ENCODE measurements at regions not wholly inside any gene's neighbourhood (a gene's known extent, or its start where the extent isn't known, plus 50 kb on each side); places are given as distances from the start of the nearest gene placed in this dataset.
"Not testable (repeated sequence)": the region's sequence is repeated elsewhere in the genome, so short reads cannot be mapped to it uniquely, and the experiment has no call there.

DNA sequence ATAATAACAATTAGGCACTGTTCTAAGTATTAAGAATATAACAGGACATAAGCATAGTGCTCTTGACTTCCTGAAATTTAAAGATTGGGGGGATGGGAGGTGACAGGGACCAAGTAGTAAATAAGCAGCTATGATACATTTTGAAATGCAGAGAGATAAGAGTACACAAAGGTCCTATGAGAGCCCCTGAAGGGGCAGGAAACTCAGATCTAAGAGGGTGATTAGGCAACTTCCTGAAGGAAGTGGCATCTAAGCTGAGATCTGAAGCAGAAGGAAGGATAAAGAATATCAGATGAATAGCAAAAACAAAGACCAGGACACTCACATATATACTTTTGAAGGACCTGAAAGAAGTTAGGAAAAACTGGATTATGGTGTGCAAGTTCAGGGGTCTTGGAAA, 415.2 kb upstream of the FRG2C start:
- no peak for DNase-seq

DNA sequence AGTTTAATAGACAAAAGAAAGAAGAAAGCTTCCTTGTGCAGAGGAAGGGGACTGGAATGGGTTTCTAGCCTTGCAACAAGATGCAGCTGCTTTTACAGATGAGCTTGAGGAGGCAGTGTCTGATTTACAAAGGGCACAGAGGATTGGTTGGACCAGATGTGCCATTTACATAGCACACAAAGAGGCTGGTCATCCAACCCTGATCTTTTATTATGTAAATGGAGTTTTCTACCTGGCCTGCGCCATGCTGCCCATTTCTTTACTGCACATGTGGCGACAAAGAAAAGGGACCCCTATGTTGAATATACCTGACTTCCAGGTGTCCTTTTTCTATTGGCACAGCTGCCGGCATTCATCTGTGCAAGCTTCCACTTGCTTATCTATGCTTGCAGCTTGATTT, 409.4 kb upstream of the FRG2C start:
- no peak for DNase-seq

DNA sequence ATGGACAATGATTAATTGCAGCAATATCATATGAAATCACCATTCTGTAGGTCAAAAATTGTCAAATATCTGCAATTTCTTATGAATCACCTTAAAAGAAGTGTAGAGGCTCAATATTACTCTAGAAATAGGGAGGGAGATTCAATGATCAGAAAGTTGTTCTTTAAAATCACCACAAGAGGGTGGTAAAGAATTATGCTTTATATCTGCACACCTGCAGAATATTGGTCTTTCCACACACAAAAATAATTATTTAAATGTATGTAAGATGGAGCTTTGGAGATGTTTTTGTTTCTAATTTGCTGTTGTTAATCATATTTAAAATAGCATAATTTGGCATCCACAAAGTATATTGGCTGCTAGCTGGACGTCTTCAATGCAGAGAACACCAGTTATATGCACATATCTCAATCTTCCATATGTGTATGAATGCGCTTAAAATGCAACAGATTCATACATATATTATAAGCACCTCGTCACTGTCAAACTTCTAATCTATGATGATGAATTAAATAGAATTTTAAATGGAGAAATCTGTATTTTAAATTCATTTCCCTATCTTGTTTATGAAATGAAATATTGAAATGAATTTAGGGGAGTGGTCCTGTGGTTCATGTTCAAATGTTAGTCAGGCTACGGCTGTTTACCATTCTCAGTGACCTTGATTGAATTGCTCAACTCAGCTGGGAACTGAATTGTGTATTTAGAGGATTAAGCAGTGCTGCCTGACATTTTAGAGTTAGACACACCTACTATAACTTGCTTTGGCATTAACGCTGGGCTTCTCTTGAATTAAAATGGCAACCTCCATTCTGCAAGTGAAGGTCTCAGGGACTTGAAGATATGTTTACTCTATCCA, 405.1 kb upstream of the FRG2C start:
- not testable (repeated sequence) for DNase-seq

DNA sequence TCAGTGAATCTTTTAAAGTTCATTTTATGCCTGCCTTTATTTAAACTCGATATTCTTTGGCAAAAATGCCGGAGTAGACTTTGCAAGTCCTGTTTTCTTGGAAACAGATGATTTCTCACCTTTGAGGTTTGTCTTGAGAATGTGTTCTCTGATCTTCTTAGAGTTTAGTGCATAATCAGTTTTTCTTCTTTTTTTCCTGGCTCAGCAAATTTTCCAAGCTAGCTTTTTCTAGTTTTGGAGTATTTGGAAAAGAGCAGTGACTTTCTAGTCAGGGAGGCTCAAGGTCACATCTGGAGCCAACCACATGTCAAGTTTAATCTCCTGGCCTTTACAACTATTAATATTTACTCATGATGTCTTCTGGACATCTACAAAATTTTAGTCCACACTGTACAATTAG, 403.2 kb upstream of the FRG2C start:
- not testable (repeated sequence) for DNase-seq

DNA sequence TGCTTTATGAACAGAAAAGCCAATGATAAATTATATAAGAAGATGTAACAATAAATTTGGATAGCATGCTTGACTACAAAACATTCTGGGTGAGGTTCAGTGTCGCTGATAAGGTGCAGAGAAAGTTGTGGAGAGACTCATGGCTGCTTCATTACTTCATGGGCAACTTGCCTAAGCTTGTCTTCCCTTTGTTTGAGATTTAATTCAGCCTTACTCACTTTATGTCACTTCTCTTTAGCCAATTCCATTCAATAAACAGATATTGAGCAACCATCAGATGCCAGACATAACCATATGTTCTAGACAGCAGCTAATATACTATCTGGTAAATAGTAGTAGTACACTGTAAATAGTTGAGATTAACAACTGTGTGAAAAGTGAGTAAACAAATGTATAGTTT, 401.5 kb upstream of the FRG2C start:
- DNase-seq, result no peak

DNA sequence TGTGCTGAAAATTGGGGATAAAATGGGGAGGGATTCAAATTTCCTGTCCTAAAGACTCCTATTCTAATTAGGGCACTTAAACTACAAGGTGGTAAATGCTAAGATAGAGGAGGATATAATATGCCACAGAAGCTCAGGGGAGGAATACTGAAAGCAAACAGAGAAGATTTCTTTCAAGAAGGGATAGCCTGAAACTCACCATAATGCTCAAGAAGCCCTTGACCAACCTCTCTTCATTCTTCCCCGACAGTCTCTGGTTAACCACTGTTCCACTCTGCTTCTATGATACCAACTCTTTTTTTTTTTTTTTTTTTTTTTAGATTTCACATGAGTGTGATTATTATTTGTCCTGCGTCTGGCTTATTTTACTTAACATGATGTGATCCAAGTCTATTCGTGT, 398.2 kb upstream of the FRG2C start:
- DNase-seq, result no peak

DNA sequence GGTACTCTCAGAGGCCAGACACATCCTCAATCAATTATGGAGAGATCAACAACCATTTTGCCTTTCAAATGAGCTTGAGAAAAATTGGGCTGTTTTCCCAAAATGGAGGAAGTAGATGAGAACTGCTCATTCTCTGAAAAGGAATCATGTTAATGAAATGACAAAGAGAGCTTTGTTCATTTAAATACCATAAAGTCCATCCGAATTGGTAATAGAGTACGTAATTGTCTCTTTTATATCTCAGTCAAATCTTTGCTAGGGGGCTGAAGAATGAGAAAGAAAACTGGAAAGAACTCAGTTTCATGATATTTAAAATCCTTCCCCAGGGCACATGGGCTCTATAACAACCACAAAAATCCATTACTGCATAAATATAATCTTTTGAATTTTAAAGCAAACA, 395.6 kb upstream of the FRG2C start:
- DNase-seq, result not testable (repeated sequence)

DNA sequence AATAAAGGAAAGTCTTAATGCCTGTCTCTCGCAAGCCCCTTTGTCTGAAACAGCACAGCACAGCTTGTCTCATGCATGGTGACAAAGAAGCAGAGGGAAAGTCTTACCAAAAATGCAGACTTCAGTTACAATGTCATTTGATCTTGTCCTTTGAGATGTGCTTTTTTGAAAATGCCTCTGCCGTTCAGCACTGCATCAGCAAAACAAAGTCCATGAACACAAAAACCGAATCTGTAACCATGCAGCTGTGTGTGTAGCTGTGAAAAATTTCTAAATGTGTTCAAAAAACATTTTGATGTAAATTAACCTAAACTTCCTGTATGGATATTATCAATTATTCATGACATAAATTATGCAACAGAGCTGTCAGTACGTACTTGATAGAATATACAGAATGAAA, 391.9 kb upstream of the FRG2C start:
- not testable (repeated sequence) for DNase-seq

DNA sequence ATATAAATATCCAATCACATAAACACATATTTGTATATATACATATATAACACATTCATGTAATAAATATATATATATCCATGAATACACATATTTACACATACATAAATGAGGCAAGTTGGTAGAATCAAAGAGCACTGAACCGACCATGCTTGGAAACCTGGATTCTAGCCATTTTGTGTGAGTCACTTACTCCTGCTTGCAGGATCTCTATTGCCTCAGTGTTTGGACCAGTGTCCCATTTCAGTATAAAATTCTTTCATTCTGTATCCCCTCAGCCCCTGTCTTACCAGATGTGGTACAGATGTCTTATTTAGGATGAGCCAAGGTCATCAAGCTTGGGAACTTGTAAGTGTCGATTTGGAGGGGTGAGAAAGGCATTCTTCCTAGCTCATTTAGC, 391.4 kb upstream of the FRG2C start:
- DNase-seq, result no peak

DNA sequence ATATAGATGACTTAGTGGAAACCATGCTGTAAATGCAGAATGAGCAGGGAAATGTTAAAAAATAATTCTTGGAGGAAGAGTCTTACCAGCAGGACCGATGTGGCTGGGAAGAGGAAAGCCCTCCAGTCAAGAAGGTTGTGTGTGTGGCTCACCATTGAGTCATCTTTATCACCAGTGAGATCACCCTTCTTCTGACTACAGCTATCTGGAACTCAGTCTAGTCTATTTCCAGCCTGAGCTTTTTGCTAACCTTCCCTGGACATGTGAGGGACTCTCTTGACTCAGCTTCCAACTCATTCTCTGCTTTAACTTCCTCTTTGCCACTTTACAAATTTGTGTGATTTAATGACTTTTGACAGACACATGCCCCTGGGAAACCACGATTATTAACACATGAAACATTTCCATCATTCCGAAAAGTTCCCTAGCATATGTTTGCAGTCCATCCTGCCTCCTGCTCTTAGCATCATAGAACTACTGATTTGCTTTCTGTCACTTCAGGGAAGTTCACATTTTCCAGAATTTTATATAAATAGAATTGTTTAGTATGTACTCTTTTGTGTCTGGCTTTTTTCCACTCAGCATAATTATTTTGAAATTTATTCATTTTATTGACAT, 378.5 kb upstream of the FRG2C start:
- not testable (repeated sequence) for DNase-seq

DNA sequence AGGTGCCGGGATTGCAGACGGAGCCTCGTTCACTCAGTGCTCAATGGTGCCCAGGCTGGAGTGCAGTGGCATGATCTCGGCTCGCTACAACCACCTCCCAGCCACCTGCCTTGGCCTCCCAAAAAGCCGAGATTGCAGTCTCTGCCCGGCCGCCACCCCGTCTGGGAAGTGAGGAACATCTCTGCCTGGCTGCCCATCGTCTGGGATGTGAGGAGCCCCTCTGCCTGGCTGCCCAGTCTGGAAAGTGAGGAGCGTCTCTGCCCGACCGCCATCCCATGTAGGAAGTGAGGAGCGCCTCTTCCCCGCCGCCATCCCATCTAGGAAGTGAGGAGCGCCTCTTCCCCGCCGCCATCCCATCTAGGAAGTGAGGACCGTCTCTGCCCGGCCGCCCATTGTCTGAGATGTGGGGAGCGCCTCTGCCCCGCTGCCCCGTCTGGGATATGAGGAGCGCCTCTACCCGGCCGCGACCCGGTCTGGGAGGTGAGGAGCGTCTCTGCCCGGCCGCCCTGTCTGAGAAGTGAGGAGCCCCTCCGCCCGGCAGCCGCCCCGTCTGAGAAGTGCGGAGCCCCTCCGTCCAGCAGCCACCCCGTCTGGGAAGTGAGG, 375.1 kb upstream of the FRG2C start:
- DNase-seq, result not testable (repeated sequence)

DNA sequence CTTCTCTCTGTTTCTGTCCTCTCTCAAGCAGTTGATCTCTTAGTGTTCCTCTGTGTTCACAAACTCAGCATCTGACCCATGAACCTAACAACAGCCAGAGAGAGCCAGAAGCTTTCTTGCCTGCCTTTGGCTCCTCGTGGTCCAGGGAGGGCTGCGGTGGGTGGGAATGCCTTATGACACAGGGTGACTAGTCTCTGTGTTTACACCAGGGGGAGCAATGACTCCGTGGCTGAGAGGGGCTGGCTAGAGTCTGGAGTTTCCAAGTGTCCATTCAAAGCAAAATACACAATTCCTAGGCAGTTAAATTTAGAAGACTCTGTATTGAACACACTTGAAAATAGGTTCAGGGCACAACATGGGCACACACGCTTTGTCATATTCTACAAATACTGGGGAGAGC, 370.0 kb upstream of the FRG2C start:
- peak; percentile 23 for DNase-seq

DNA sequence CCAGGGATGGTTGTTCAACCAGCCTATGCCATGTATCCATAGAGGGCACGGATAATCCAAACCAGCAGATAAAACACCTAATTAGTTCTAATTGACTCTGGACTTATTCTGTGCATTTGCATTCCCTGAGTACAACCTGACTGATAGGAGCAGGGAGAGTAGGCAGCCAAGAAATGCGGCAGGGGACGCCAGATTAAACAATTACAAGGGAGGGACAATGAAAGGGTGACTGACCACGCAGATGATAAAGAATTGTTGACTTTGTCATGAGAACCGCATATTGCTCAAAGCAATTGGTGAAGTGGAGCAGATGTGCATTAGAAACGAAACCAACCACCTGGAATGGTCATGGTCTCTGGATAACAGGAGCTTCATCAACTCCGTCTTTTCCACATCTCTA, 369.1 kb upstream of the FRG2C start:
- no peak for DNase-seq

DNA sequence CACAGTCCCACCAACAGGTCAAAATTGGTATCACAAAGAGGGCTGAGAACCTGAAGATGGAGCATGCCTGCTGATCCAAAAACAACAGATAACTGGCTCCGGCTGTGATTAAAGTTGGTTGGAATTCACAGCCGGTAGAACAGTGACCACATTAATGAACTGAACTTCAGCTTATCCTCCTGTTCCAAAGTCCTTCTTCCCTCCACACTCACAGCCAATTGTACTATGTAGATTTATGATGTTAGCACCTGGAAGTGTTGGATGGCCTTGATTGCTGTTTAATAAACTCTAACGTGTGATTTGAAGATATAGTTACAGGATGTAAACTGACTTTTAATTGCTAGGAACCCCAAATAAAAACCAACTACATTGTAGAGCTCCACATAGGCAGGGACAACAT, 367.3 kb upstream of the FRG2C start:
- no peak for DNase-seq

DNA sequence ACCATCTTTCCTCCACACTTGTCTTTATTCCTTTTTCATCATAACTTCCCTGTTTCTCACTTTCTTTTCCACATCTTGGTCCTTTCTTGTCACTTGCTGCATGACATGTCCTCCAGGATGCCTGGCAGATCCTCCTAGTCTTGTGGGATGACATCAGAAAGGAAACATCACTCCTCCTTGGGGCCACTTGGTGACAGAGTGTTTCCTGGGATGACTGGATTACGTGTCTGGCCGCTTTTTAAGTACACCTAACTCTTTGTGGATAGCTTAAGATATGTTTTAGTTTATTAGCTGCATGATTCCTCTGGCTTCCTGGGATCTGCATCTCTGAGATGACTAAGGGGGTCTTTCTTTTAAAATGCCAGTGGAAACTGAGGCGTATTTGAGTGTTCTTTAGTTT, 363.5 kb upstream of the FRG2C start:
- no peak for DNase-seq

DNA sequence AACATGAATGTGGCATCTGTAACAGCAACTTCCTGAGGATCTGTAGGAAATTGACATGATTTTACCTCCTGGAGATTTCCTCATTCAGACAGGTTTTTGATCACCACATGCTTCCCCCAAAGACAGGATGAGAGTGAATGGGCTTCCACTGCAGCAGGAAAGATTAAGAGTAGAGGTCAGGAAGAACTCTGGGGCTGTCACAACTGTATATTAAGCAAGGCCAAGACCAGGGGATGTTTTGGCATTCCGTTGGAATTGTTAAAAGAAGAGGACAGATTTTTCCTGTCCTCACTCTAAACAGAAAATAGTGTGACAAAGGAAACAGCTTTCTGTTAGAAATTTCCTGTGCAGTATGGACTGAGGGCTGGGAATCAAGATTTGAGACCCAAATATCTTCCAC, 363.1 kb upstream of the FRG2C start:
- DNase-seq, result not testable (repeated sequence)

DNA sequence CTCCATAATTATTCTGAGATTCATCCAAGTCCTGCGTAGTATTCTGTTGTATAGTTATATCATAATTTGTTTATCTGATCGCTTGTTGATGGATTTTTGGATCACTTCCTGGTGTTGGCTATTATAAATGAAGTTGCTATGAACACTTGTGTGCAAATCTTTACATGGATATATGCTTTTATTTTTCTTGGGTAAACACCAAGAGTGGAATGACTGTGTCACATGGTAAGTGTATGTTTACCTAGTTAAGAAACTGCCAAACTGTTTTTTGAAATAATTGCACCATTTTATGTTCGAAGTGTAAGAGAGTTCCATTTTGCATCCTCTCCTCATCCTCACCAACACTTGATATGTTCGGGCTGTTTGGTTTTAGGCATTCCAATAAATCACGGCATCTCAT, 360.4 kb upstream of the FRG2C start:
- DNase-seq, result no peak

DNA sequence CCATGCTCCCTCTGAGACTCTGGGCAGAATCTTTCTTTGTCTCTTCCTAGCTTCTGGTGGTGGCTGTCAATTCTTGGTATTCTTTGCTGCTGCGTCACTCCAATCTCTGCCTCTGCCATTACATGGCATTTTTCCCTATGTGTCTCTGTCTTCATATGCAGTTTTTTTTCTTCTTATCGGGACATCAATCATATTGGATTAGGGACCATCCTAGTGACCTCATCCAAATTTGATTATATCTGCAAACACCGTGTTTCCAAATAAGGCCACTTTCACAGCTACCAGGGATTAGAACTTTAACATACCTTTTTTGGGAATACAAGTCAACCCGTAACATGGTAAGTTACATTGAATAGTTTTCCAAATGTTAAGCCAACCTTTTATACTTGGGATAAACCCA, 358.2 kb upstream of the FRG2C start:
- no peak for DNase-seq

DNA sequence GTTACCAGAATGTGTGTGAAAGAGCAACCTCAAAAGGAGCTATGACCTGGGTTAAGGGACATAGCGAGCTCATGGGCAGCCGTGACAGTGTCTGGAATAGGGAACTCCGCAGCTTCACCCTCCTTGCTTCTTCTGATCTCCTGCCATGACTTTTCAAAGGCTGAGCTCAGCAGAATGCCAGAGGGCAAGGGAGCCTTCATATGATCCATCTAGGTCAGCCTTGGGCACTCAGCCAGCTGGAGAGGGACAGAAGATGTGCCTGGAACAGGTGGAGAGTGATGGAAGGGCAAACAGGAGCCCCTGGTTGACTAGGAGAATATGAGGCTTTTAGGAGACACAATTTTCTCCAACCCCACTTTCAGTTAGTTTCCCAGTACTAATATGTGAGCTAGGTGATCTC, 352.8 kb upstream of the FRG2C start:
- DNase-seq, result not testable (repeated sequence)

DNA sequence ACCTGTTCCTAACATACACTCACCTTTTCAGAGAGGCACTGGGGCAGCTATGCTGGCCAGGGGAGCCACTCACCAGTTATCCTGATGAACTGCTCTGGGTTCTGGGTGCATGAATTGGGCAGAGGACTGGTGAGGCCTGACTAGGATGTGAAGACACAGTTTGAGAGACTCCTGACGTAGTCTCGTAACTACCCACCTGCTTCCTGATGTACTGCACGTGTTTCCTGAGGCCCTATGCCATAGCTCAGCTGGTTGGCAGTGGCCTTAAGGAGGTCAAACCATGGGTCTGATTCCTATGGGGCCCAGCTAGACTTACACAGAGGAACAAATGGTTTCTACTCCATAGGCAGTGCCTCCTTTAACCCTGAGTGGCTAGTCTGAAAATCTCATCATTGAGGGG, 351.7 kb upstream of the FRG2C start:
- not testable (repeated sequence) for DNase-seq

DNA sequence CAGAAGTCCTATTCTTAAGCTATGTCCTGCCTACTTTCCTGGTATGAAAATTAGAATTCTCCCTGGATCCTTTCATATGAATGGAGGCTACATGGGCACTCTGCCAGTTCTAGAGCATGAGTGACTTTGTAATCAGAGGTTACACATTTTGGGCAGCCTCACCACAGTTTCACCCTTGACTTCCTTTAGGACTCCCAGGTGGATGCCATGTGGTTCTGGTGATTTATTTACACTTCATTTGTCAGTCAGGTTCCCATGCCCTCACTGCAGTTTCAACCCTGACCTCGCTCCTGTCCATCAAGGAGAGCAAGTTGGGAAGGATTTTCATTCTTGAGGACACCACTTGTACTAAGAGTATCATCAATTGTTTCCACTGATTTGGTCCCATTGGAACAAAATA, 344.4 kb upstream of the FRG2C start:
- not testable (repeated sequence) for DNase-seq

DNA sequence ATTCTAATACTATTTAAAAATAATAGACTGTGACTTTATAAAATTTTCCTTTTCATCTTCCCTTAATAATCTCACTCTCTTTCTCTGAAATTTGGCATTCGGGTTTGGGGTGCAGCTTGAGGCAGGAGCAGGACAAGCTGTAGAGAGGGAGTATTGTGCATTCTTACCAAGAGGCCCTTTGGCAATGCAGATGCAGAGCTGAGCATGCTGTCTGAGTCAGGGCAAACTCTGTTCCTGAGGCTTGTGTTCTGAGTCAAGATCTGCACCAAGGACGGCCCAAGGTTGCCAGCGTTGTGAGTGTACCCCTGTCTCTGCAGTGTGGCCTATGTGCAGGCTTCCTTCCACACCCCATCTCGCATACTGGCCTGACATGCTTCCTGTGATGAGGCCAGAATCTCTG, 343.8 kb upstream of the FRG2C start:
- DNase-seq, result no peak

DNA sequence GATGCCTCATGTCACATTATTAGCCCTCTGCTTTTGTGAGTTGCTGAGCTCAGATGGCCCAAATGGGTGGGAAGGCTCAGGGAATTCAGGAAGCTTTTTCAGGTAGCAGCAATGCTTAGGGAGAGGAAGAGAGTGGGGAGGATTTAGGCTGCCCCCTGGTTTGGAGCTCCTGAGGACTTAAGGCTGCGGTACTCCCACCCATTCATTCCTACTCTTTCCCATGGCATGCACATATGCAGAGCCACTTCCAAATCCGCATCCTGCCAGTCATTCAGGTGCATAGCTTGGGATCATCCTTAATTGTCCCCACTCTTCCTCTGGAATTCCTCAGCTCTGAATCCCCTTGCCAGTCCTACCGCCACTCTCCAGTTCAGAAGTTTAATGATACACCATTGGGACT, 343.1 kb upstream of the FRG2C start:
- DNase-seq, result no peak

DNA sequence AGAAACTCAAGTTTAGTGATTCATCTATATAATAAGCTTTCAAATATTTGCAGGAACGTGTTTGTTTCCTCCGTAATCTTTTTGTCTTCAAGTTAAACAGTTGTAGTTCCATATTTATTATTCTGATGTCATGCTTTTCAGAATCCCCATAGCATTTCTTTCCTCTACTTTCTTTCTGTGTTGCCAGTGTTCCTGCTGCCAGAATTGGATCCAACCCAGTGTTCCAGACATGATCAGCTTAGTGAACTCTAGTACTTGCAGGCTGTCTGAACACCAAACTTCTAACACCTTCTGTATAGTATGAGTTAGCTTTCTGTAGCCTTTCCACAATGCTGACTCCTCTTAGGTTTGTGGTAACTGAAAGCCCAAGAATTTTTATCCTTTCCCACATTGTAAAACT, 340.2 kb upstream of the FRG2C start:
- DNase-seq, result not testable (repeated sequence)
